Chondrocyte (in vitro differentiated cells): ENCODE measurements at regions not wholly inside any gene's neighbourhood (a gene's known extent, or its start where the extent isn't known, plus 50 kb on each side); places are given as distances from the start of the nearest gene placed in this dataset.

Experiments used
- DNase-seq: peaks from one replicate; pipeline ENCODE4 v3.0.0; 2021; ENCODE audit warnings: mixed read lengths, low spot score
- H3K27ac Mint-ChIP-seq: one replicate; pipeline ENCODE4 v1.8.0; 2021; ENCODE audit warnings: mild to moderate bottlenecking, moderate library complexity, mixed read lengths; ENCODE audit not compliant: unreplicated experiment
- H3K27me3 Mint-ChIP-seq: 2 replicates; pipeline ENCODE4 v1.8.0; 2021; ENCODE audit warnings: low read depth, mixed read lengths
- H3K36me3 Mint-ChIP-seq: 2 replicates; pipeline ENCODE4 v1.8.0; 2021; ENCODE audit warnings: low read depth, mixed read lengths
- H3K4me1 Mint-ChIP-seq: 2 replicates; pipeline ENCODE4 v1.8.0; 2021; ENCODE audit warnings: low read depth, mild to moderate bottlenecking, mixed read lengths
- H3K4me3 Mint-ChIP-seq: one replicate; pipeline ENCODE4 v1.8.0; 2021; ENCODE audit warnings: mild to moderate bottlenecking, moderate library complexity, mixed read lengths; ENCODE audit not compliant: unreplicated experiment
- H3K9me3 Mint-ChIP-seq: 2 replicates; pipeline ENCODE4 v1.8.0; 2021; ENCODE audit warnings: low read depth, mixed read lengths
- TF ChIP-seq, protein P1 (sequence below): fragments of 200-600 bp; sonication (generic); IDR thresholded peaks from 2 replicates; pipeline ENCODE4 v1.5.0; 2021; ENCODE audit warnings: antibody characterized with exemption, mild to moderate bottlenecking, moderate library complexity

DNA sequence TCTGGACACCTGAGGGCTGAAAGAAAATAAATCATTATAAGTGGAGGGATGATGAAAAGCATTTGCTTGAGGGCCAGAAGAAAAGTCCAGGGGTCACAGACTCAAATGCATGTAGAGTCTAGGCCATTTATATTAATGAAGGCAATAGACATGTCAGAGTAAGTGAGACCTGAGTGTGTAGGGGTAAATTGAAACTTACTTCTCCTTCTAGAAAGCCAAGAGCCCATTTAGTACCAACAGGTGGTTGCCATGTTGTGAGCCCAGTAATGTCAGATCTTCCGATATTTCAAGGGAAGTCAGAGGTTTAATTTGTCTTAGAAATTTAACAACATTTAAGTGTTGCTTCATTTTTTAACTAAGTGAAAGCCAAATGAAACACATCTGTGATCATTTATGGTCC, 166.1 kb upstream of the SLIT2 start:
- TF ChIP-seq, protein P1, sequence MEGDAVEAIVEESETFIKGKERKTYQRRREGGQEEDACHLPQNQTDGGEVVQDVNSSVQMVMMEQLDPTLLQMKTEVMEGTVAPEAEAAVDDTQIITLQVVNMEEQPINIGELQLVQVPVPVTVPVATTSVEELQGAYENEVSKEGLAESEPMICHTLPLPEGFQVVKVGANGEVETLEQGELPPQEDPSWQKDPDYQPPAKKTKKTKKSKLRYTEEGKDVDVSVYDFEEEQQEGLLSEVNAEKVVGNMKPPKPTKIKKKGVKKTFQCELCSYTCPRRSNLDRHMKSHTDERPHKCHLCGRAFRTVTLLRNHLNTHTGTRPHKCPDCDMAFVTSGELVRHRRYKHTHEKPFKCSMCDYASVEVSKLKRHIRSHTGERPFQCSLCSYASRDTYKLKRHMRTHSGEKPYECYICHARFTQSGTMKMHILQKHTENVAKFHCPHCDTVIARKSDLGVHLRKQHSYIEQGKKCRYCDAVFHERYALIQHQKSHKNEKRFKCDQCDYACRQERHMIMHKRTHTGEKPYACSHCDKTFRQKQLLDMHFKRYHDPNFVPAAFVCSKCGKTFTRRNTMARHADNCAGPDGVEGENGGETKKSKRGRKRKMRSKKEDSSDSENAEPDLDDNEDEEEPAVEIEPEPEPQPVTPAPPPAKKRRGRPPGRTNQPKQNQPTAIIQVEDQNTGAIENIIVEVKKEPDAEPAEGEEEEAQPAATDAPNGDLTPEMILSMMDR = no peak
- peaks cover 4% of the 10 kb centered on the region for H3K36me3 Mint-ChIP-seq
- H3K4me1 Mint-ChIP-seq = no peaks in the 10 kb centered on the region
- no peak overlapping the region for H3K4me3 Mint-ChIP-seq
- H3K27ac Mint-ChIP-seq = no peak overlapping the region
- H3K27me3 Mint-ChIP-seq = peaks cover 2% of the 10 kb centered on the region
- peaks cover 4% of the 10 kb centered on the region for H3K9me3 Mint-ChIP-seq
- DNase-seq = no peak

DNA sequence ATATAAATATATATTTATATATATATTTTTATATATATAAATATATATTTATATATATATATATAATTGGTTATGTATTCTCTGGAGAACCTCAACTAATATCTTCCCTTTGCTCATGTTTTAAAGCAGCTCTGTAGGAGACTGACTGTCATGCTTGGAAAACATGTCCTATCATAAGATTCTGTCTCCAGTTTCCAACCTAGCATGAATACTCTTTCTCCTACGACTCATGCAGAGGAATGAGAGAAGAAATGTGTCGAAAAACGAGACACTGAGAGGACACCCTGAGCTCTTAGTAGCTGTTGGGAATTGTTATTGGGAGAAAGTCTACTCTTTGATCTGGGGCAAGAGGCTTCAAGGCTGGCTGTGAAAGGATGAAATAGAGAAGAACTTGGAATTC, 166.5 kb upstream of the SLIT2 start:
- Mint-ChIP-seq H3K4me3 (no peak overlapping the region), H3K36me3 (peaks cover 4% of the 10 kb centered on the region), H3K27ac (no peak overlapping the region), H3K4me1 (no peaks in the 10 kb centered on the region), H3K9me3 (peaks cover 7% of the 10 kb centered on the region), H3K27me3 (no peaks in the 10 kb centered on the region)
- TF ChIP-seq, protein P1 = no peak
- no peak for DNase-seq

DNA sequence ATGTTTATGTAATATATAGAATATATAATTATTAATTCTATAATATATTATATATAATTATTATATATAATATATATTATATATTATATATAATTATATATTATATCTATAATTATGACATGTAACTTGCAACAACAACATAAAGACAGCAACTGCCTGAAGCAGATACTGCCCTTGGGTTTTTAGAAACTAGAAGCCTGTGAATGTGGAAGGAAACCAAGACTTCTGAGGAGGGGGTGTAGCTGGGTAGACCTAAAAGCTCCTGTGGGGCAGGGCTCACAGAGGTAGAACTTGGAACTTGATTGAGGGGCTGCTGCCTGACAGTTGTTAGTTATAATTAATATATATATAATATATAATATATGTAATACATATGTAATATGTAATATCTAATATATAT, 167.2 kb upstream of the SLIT2 start:
- no peak overlapping the region for H3K27ac Mint-ChIP-seq
- peaks cover 4% of the 10 kb centered on the region for H3K36me3 Mint-ChIP-seq
- no peaks in the 10 kb centered on the region for H3K27me3 Mint-ChIP-seq
- H3K4me1 Mint-ChIP-seq = no peaks in the 10 kb centered on the region
- TF ChIP-seq, protein P1 = no peak
- peaks cover 7% of the 10 kb centered on the region for H3K9me3 Mint-ChIP-seq
- DNase-seq = no peak
- H3K4me3 Mint-ChIP-seq = no peak overlapping the region

DNA sequence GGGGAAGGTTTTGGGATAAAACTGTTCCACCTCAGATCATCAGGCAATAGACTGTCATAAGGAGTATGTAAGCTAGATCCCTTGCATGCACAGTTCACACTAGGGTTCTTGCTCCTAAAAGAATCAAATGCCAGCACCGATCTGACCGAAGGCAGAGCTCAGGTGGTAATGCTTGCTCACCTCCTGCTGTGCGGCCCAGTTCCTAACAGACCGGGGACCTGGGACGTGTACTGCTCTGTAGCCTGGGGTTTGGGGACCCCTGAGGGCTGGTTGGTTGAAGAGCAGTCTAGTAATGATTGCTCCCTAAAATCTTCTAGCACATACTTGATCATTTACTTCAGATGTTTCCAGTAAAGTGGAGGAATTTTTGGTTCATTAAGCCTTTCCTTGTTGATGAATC, 173.1 kb upstream of the SLIT2 start:
- Mint-ChIP-seq H3K27ac (no peak overlapping the region), H3K36me3 (peaks cover 4% of the 10 kb centered on the region), H3K4me1 (peaks cover 9% of the 10 kb centered on the region), H3K4me3 (no peak overlapping the region), H3K9me3 (peaks cover 7% of the 10 kb centered on the region), H3K27me3 (no peaks in the 10 kb centered on the region)
- TF ChIP-seq, protein P1 = no peak
- DNase-seq = no peak

DNA sequence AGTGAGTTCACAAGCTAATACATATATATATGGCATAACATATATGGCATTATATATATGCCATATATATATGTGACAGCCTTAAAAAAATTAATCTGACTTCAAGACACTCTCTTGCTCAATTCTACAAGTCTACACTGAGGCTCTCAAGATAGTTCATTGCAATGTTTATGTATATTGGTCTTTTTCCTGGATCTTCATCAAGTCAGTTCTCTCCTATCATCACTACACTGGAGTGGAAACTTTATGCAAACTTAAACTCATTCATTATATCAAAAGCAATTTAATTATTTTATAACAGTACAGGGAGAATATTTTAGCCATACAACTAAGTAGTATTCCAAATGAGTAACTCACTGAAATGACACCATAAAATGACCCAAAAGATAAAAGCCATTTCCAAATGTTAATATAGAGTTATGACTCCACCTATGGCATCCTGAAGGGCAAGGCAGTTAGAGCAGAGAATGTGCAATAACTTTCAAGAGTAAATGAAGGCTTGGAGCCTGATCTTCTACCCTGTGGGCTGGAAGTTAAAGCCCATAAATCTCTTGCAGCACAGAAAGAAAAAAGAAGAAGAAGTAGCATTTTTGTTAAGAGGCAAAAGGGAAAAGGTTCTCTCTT, 176.3 kb upstream of the SLIT2 start:
- Mint-ChIP-seq H3K27ac (no peak overlapping the region), H3K4me3 (no peak overlapping the region), H3K27me3 (no peaks in the 10 kb centered on the region), H3K4me1 (peaks cover 11% of the 10 kb centered on the region), H3K36me3 (no peaks in the 10 kb centered on the region), H3K9me3 (no peaks in the 10 kb centered on the region)
- TF ChIP-seq, protein P1 = peak; percentile 67
- no peak for DNase-seq
